WI38 (cell line): ENCODE measurements at regions not wholly inside any gene's neighbourhood (a gene's known extent, or its start where the extent isn't known, plus 50 kb on each side); places are given as distances from the start of the nearest gene placed in this dataset.

Experiments used
- H3K4me3 ChIP-seq: 2 replicates; pipeline ENCODE4 v1.5.1; 2011; ENCODE audit warnings: low read depth, mild to moderate bottlenecking, control low read depth, low read length
- TF ChIP-seq, protein P1 (sequence below): IDR thresholded peaks from 2 replicates; pipeline ENCODE4 v1.5.1; 2012; ENCODE audit warnings: low read depth, mild to moderate bottlenecking, control low read depth, low read length

DNA sequence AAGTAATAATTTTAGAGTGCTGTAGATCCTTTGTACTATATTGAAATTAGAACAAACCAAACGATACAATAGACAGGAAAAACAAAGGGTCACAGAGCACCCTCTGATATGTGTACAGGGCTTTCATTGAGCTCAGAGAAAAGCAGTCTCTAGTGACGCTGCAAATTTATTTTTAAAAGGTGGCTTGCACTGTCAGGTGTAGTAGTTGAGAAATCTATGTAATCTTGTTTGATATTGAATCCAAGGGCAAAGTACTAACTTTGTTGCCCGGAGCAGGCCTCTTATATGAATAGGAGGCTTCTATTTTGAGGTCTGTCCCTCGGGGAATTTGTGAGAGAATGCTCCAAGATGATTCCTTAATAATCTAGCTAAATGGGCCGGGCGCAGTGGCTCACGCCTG, 1755.5 kb downstream of the PCDH7 start:
- TF ChIP-seq, protein P1, sequence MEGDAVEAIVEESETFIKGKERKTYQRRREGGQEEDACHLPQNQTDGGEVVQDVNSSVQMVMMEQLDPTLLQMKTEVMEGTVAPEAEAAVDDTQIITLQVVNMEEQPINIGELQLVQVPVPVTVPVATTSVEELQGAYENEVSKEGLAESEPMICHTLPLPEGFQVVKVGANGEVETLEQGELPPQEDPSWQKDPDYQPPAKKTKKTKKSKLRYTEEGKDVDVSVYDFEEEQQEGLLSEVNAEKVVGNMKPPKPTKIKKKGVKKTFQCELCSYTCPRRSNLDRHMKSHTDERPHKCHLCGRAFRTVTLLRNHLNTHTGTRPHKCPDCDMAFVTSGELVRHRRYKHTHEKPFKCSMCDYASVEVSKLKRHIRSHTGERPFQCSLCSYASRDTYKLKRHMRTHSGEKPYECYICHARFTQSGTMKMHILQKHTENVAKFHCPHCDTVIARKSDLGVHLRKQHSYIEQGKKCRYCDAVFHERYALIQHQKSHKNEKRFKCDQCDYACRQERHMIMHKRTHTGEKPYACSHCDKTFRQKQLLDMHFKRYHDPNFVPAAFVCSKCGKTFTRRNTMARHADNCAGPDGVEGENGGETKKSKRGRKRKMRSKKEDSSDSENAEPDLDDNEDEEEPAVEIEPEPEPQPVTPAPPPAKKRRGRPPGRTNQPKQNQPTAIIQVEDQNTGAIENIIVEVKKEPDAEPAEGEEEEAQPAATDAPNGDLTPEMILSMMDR = no peak
- no peak overlapping the region for H3K4me3 ChIP-seq

DNA sequence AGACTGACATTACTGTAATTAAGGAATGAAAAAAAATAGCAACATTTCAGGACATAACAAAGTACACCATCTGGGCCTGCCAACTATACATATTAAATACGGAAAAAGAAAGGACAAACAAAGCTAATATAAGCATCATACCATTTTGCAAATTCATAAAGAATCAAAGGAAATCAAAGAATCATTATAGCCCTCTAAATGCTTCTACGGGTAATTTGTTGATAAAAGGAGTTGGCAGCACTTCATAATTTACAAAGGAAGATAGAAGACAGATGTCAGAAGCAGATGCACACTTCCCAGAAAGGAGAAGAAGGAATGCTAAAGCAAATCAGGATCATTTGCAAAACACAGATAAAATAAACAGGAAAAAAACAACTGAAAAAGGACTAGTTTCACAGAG, 1757.3 kb downstream of the PCDH7 start:
- TF ChIP-seq, protein P1 = no peak
- H3K4me3 ChIP-seq = no peak overlapping the region

DNA sequence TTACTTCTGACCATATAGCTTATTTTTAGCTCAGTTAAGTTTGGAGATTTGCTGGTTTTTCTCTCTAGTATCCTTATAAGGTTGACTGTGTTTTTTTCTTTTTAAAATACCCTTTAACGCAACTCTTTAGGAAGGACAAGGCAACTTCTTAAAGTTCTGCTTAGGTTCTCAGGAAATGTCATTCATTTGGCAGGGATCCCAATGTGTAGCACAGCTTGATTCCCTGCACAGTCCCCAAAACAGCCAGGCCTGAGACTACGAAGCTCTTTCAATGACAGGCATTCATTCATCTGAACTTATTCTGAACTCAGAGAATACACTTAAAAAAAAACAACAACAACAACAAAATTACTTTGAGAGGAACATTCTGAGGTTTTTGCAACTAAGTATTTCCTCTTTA, 1765.8 kb downstream of the PCDH7 start:
- H3K4me3 ChIP-seq = no peak overlapping the region
- TF ChIP-seq, protein P1 = no peak

DNA sequence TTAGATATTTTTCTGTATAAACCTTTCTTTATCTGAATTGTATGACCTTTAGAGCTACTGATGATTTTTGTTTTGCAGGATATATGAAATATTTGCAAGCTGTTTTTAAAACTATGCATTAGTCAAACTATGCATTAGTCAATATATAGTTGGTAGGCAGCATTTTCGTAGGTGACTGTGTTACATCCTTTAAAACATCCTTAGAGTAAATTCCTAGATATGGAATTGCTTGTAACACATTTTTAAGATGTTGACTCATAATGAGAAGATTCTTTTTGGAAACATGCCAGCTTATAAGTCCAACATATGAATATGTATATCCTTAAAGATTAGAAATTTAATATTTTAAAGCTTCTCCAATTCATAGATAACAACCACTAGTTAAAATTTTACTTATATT, 1768.5 kb downstream of the PCDH7 start:
- TF ChIP-seq, protein P1 = no peak
- no peak overlapping the region for H3K4me3 ChIP-seq

DNA sequence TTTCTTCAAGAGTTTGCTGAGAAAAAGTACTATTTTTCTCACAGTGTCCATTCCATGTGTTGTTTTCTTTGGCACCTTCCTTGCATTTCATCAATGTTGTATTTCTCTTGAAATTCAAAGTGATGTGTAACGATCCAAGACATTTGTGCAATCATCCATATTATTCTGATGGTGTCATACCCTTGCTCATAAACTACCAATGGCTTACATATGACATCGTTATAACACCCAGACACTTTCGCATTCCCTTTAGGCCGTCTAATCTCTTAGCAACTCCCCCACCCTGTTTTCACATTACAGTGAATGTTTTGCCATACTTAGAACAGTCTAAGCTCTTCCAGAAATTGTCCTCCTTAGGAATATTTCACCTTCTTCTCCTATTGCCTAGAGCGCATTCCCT, 1779.0 kb downstream of the PCDH7 start:
- H3K4me3 ChIP-seq = no peak overlapping the region
- TF ChIP-seq, protein P1 = no peak

DNA sequence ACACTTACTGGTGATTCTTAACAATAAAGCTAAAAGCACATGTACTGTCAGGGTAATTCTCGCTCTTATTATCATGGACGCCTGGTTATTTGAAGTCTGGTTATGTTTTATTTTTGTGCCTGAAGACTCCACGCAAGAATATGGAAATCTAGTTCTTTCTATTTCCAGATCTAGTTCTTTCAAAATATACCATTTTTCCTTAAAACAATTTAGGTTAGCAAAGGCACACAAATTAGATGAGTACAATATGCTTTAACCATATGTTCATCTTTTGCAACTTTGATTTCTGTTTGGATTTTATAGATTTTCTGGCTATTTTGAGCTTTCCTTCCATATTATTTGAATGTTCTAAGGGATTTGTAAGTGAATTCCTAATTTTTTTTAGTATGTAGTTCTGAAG, 1783.1 kb downstream of the PCDH7 start:
- no peak overlapping the region for H3K4me3 ChIP-seq
- TF ChIP-seq, protein P1 = no peak

DNA sequence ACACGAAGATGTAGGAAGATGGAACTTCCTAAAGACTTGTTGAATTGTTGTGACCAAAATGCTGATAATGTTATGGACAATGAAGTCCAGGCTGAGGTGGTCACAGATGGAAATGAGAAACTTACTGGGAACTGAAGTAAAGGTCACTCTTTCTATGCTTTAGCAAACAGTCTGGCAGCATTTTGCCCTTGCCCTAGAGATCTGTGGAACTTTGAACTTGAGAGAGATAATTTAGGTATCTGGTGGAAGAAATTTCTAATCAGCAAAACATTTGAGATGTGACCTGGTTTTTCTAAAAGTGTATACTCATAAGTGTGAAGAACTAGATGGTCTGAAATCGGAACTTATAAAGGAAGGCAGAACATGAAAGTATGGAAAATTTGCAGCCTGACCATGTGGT, 1785.9 kb downstream of the PCDH7 start:
- no peak overlapping the region for H3K4me3 ChIP-seq
- TF ChIP-seq, protein P1 = no peak
